HFFc6 (cell line): ENCODE measurements at regions not wholly inside any gene's neighbourhood (a gene's known extent, or its start where the extent isn't known, plus 50 kb on each side); places are given as distances from the start of the nearest gene placed in this dataset.

Source experiments
- DNase-seq: peaks from one replicate; pipeline ENCODE4 v3.0.0-alpha.2; 2018
- H3K27ac Mint-ChIP-seq: 2 replicates; pipeline ENCODE4 v1.8.0; 2020; ENCODE audit warnings: mild to moderate bottlenecking, mixed read lengths
- H3K27me3 Mint-ChIP-seq: 2 replicates; pipeline ENCODE4 v1.8.0; 2021; ENCODE audit warnings: mild to moderate bottlenecking, moderate library complexity, mixed read lengths; ENCODE audit not compliant: insufficient read depth
- H3K36me3 Mint-ChIP-seq: 2 replicates; pipeline ENCODE4 v1.8.0; 2021; ENCODE audit warnings: low read depth, mixed read lengths
- H3K4me1 Mint-ChIP-seq: 2 replicates; pipeline ENCODE4 v1.8.0; 2020; ENCODE audit warnings: low read depth, mixed read lengths
- H3K4me3 Mint-ChIP-seq: 2 replicates; pipeline ENCODE4 v1.8.0; 2020; ENCODE audit warnings: mild to moderate bottlenecking, moderate library complexity, mixed read lengths
- H3K9me3 Mint-ChIP-seq: 2 replicates; pipeline ENCODE4 v1.8.0; 2020; ENCODE audit warnings: mild to moderate bottlenecking, mixed read lengths
- CTCF ChIP-seq: fragments of 200-600 bp; sonication (generic); IDR thresholded peaks from 2 replicates; pipeline ENCODE4 v1.5.0; 2021; ENCODE audit warnings: antibody characterized with exemption, mild to moderate bottlenecking

- H3K4me3 Mint-ChIP-seq: no peak overlapping the region
These were observed 164.5 kb downstream of the FHIP1A start for GRCh38 chr4:151573474-151573873.

GRCh38 chr4:151573945-151574344 lies 165.0 kb downstream of the FHIP1A start:
- Mint-ChIP-seq H3K36me3 (no peaks in the 10 kb centered on the region), H3K9me3 (no peaks in the 10 kb centered on the region), H3K4me3 (no peak overlapping the region), H3K4me1 (no peaks in the 10 kb centered on the region), H3K27me3 (peaks cover 1% of the 10 kb centered on the region), H3K27ac (no peak overlapping the region)
- TF ChIP-seq CTCF: no peak
- no peak for DNase-seq

More at GRCh38 chr4:151573474-151573873, 164.5 kb downstream of the FHIP1A start:
- Mint-ChIP-seq H3K27me3 (no peaks in the 10 kb centered on the region; the same call in 1 of the 2 replicates), H3K9me3 (no peaks in the 10 kb centered on the region), H3K36me3 (no peaks in the 10 kb centered on the region), H3K27ac (no peak overlapping the region), H3K4me1 (no peaks in the 10 kb centered on the region)
- TF ChIP-seq CTCF: no peak
- no peak for DNase-seq

DNA sequence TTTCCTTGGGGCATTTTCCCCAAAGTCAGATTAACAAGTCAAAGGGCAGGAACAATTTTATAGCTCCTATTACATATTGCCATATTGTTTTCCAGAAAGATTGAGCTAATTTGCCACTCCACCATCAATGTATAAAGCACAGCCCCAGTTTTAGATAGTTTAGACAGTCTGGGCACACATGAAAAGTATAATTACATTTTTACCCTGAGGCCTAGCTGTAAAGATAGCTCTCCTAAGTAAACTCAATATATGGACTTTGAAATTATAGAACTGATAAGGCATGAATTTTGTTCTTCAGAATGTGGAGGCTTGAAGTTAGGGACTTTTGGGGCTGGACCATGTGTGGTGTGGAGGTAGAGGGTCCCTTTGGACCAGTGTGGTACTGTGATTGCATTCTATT lies 166.0 kb downstream of the FHIP1A start:
- H3K4me3 Mint-ChIP-seq: no peak overlapping the region
- H3K27me3 Mint-ChIP-seq: peaks cover 1% of the 10 kb centered on the region
- no peak for DNase-seq
- no peaks in the 10 kb centered on the region for H3K4me1 Mint-ChIP-seq
- no peaks in the 10 kb centered on the region for H3K9me3 Mint-ChIP-seq
- no peaks in the 10 kb centered on the region for H3K36me3 Mint-ChIP-seq
- no peak overlapping the region for H3K27ac Mint-ChIP-seq
- no peak for TF ChIP-seq CTCF

DNA sequence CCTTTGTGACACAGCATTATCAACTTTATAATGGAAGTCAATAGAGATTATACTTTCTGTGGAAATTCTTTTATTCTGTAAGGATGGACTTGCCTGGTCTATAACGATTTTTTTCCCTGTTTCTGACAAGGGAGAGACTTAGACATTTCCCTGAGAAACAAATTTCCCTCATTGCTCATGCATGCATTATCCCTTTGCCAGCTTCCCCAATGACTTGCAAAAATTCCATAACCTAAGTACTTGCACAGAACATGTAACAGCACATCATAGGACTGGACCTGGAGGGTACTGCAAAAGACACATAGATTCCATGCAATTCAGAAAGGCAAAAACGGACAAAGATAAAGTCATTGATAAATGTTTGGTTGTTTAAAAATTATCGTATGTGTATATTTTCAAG lies 166.7 kb downstream of the FHIP1A start:
- no peak for TF ChIP-seq CTCF
- no peaks in the 10 kb centered on the region for H3K36me3 Mint-ChIP-seq
- H3K27ac Mint-ChIP-seq: no peak overlapping the region
- no peak overlapping the region for H3K4me3 Mint-ChIP-seq
- no peak for DNase-seq
- H3K27me3 Mint-ChIP-seq: peaks cover 1% of the 10 kb centered on the region
- no peaks in the 10 kb centered on the region for H3K9me3 Mint-ChIP-seq
- H3K4me1 Mint-ChIP-seq: no peaks in the 10 kb centered on the region

DNA sequence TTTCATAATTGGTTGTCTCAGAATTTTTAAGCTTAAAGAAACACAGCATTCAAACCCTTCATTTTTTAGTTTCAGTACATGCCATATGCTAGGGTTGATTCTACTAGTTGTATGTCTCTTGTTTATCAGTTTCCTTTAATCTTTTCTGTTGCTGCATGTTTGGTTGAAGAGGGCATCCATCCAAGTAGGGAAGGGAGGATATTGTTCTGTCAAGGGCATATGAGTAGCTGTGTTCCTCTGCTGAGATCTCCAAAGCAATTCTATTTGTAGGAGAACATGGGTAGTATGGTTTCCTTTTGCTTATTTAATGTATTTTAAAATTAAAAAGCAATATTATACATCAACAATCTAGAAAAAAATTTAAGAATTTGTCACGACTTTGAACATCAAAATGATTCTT lies 167.7 kb downstream of the FHIP1A start:
- TF ChIP-seq CTCF: no peak
- peaks cover 1% of the 10 kb centered on the region for H3K27me3 Mint-ChIP-seq
- no peak for DNase-seq
- H3K4me3 Mint-ChIP-seq: no peak overlapping the region
- no peaks in the 10 kb centered on the region for H3K4me1 Mint-ChIP-seq
- no peaks in the 10 kb centered on the region for H3K9me3 Mint-ChIP-seq
- H3K27ac Mint-ChIP-seq: no peak overlapping the region
- no peaks in the 10 kb centered on the region for H3K36me3 Mint-ChIP-seq

GRCh38 chr4:151581570-151581969 lies 172.6 kb downstream of the FHIP1A start:
- peaks cover 1% of the 10 kb centered on the region for H3K27me3 Mint-ChIP-seq
- 0 out of 2 replicates have a peak, but pooled peaks cover 6% of the 10 kb centered on the region for H3K4me1 Mint-ChIP-seq
- no peaks in the 10 kb centered on the region for H3K36me3 Mint-ChIP-seq
- no peak for DNase-seq
- H3K4me3 Mint-ChIP-seq: no peak overlapping the region
- no peak for TF ChIP-seq CTCF
- H3K27ac Mint-ChIP-seq: no peak overlapping the region
- H3K9me3 Mint-ChIP-seq: no peaks in the 10 kb centered on the region
